GM19043 (cell line): ENCODE measurements at regions not wholly inside any gene's neighbourhood (a gene's known extent, or its start where the extent isn't known, plus 50 kb on each side); places are given as distances from the start of the nearest gene placed in this dataset.

Source experiments
- ATAC-seq: cut with Tn5 transposase; IDR thresholded peaks from one replicate; pipeline ENCODE4 v1.9.1; 2021; ENCODE audit warnings: low read depth; ENCODE audit not compliant: unreplicated experiment

- ATAC-seq: no peak
These were observed 50.6 kb upstream of the YWHAQ start for GRCh38 chr2:9681427-9681817.

- ATAC-seq: no peak
These were observed 54.8 kb upstream of the YWHAQ start for GRCh38 chr2:9685637-9686036.

GRCh38 chr2:9686061-9686460, 55.3 kb upstream of the YWHAQ start:
- no peak for ATAC-seq

GRCh38 chr2:9690252-9690651, 59.5 kb upstream of the YWHAQ start:
- no peak for ATAC-seq

- ATAC-seq: no peak
These were observed 60.1 kb upstream of the YWHAQ start for GRCh38 chr2:9690716-9691498.

GRCh38 chr2:9692456-9693195, 61.8 kb upstream of the YWHAQ start:
- no peak for ATAC-seq

GRCh38 chr2:9693196-9693491, 62.3 kb upstream of the YWHAQ start:
- ATAC-seq: no peak

GRCh38 chr2:9693646-9694045, 62.8 kb upstream of the YWHAQ start:
- no peak for ATAC-seq

GRCh38 chr2:9694661-9695234, 64.0 kb upstream of the YWHAQ start:
- ATAC-seq: no peak

- no peak for ATAC-seq
These were observed 65.1 kb upstream of the YWHAQ start for GRCh38 chr2:9695941-9696340.

- no peak for ATAC-seq
These were observed 65.9 kb upstream of the YWHAQ start for GRCh38 chr2:9696731-9697130.

GRCh38 chr2:9697909-9698308, 67.1 kb upstream of the YWHAQ start:
- no peak for ATAC-seq

- no peak for ATAC-seq
These were observed 68.6 kb upstream of the YWHAQ start for GRCh38 chr2:9699139-9700108.

- ATAC-seq: no peak
These were observed 69.3 kb upstream of the YWHAQ start for GRCh38 chr2:9700109-9700495.

GRCh38 chr2:9702604-9703084, 71.8 kb upstream of the YWHAQ start:
- no peak for ATAC-seq

- ATAC-seq: no peak
These were observed 72.4 kb upstream of the YWHAQ start for GRCh38 chr2:9703085-9703678.

GRCh38 chr2:9703701-9704221, 73.0 kb upstream of the YWHAQ start:
- ATAC-seq: no peak

GRCh38 chr2:9704600-9704999, 73.8 kb upstream of the YWHAQ start:
- no peak for ATAC-seq

GRCh38 chr2:9705196-9705595, 74.4 kb upstream of the YWHAQ start:
- ATAC-seq: no peak

- ATAC-seq: no peak
These were observed 76.2 kb upstream of the YWHAQ start for GRCh38 chr2:9707008-9707407.
